ENCODE measurements at regions not wholly inside any gene's neighbourhood (a gene's known extent, or its start where the extent isn't known, plus 50 kb on each side); places are given as distances from the start of the nearest gene placed in this dataset.

- DNase-seq (ENCODE audit: low spot score) = no peak
Measured at GRCh38 chr3:193929921-193930646, 205.9 kb upstream of the HES1 start.

GRCh38 chr3:193932136-193932535 lies 203.8 kb upstream of the HES1 start:
- DNase-seq (ENCODE audit: low spot score) = no peak

- no peak for DNase-seq (ENCODE audit: low spot score)
Measured at GRCh38 chr3:193932576-193932975, 203.4 kb upstream of the HES1 start.

- DNase-seq (ENCODE audit: low spot score) = no peak
Measured at GRCh38 chr3:193933451-193933850, 202.5 kb upstream of the HES1 start.

GRCh38 chr3:193935916-193936315 lies 200.0 kb upstream of the HES1 start:
- no peak for DNase-seq (ENCODE audit: low spot score)

GRCh38 chr3:193938613-193939012 lies 197.3 kb upstream of the HES1 start:
- no peak for DNase-seq (ENCODE audit: low spot score)

GRCh38 chr3:193939527-193939926 lies 196.4 kb upstream of the HES1 start:
- no peak for DNase-seq (ENCODE audit: low spot score)

- DNase-seq (ENCODE audit: low spot score) = no peak
Measured at GRCh38 chr3:193940526-193940925, 195.4 kb upstream of the HES1 start.

- no peak for DNase-seq (ENCODE audit: low spot score)
Measured at GRCh38 chr3:193941486-193941885, 194.5 kb upstream of the HES1 start.

GRCh38 chr3:193942516-193943055 lies 193.4 kb upstream of the HES1 start:
- no peak for DNase-seq (ENCODE audit: low spot score)

GRCh38 chr3:193943200-193943599 lies 192.7 kb upstream of the HES1 start:
- DNase-seq (ENCODE audit: low spot score) = no peak

- no peak for DNase-seq (ENCODE audit: low spot score)
Measured at GRCh38 chr3:193943851-193944517, 192.0 kb upstream of the HES1 start.

GRCh38 chr3:193944518-193944884 lies 191.4 kb upstream of the HES1 start:
- no peak for DNase-seq (ENCODE audit: low spot score)

GRCh38 chr3:193945143-193945542 lies 190.8 kb upstream of the HES1 start:
- DNase-seq (ENCODE audit: low spot score) = no peak

GRCh38 chr3:193946945-193947344 lies 189.0 kb upstream of the HES1 start:
- no peak for DNase-seq (ENCODE audit: low spot score)

GRCh38 chr3:193947596-193947995 lies 188.4 kb upstream of the HES1 start:
- DNase-seq (ENCODE audit: low spot score) = no peak

- no peak for DNase-seq (ENCODE audit: low spot score)
Measured at GRCh38 chr3:193948459-193948858, 187.5 kb upstream of the HES1 start.

GRCh38 chr3:193951859-193952258 lies 184.1 kb upstream of the HES1 start:
- no peak for DNase-seq (ENCODE audit: low spot score)

GRCh38 chr3:193954752-193955151 lies 181.2 kb upstream of the HES1 start:
- DNase-seq (ENCODE audit: low spot score) = no peak

- no peak for DNase-seq (ENCODE audit: low spot score)
Measured at GRCh38 chr3:193955719-193956118, 180.2 kb upstream of the HES1 start.

GRCh38 chr3:193959861-193960260 lies 176.1 kb upstream of the HES1 start:
- no peak for DNase-seq (ENCODE audit: low spot score)

GRCh38 chr3:193960487-193961274 lies 175.3 kb upstream of the HES1 start:
- DNase-seq (ENCODE audit: low spot score) = no peak

All from RKO (cell line).